HL-60 (cell line): ENCODE measurements at regions not wholly inside any gene's neighbourhood (a gene's known extent, or its start where the extent isn't known, plus 50 kb on each side); places are given as distances from the start of the nearest gene placed in this dataset.

Source experiments
- GABPA ChIP-seq: IDR thresholded peaks from 2 replicates; pipeline ENCODE4 v1.6.1; 2012; ENCODE audit warnings: low read depth
- POLR2AphosphoS5 ChIP-seq: IDR thresholded peaks from 2 replicates; pipeline ENCODE4 v1.6.1; 2012; ENCODE audit warnings: low read depth
- SPI1 ChIP-seq: IDR thresholded peaks from 2 replicates; pipeline ENCODE4 v1.6.1; 2012; ENCODE audit warnings: low read depth, mild to moderate bottlenecking, borderline replicate concordance
- TF ChIP-seq, protein P1 (sequence below): IDR thresholded peaks from one replicate; pipeline ENCODE4 v1.5.1; 2011; ENCODE audit warnings: low read length, control low read depth, inconsistent platforms; ENCODE audit not compliant: insufficient read depth
- TF ChIP-seq, protein P2 (sequence below): IDR thresholded peaks from 2 replicates; pipeline ENCODE4 v1.6.1; 2012; ENCODE audit warnings: low read depth; ENCODE audit not compliant: insufficient replicate concordance

DNA sequence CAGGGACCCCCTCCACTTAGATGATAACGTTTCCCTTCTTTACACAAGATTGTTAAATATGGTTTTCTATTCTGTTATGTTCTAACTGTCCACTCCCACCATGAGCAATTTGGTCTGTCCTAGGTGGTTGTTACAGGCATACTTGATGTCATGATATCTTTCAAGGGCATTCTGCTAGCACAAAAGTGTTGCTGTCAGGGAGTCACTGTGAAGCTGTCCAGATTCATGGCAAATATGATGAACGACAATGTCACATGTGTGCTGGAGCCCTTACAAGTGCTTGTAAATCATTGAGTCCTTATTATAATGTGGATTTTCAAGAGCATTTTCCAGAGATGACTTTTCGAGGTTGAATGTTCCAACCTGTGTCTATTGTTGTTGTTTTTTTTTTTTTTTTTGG lies 1250.7 kb upstream of the PRKX start:
- TF ChIP-seq, protein P1, sequence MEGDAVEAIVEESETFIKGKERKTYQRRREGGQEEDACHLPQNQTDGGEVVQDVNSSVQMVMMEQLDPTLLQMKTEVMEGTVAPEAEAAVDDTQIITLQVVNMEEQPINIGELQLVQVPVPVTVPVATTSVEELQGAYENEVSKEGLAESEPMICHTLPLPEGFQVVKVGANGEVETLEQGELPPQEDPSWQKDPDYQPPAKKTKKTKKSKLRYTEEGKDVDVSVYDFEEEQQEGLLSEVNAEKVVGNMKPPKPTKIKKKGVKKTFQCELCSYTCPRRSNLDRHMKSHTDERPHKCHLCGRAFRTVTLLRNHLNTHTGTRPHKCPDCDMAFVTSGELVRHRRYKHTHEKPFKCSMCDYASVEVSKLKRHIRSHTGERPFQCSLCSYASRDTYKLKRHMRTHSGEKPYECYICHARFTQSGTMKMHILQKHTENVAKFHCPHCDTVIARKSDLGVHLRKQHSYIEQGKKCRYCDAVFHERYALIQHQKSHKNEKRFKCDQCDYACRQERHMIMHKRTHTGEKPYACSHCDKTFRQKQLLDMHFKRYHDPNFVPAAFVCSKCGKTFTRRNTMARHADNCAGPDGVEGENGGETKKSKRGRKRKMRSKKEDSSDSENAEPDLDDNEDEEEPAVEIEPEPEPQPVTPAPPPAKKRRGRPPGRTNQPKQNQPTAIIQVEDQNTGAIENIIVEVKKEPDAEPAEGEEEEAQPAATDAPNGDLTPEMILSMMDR: no peak
- TF ChIP-seq, protein P2, sequence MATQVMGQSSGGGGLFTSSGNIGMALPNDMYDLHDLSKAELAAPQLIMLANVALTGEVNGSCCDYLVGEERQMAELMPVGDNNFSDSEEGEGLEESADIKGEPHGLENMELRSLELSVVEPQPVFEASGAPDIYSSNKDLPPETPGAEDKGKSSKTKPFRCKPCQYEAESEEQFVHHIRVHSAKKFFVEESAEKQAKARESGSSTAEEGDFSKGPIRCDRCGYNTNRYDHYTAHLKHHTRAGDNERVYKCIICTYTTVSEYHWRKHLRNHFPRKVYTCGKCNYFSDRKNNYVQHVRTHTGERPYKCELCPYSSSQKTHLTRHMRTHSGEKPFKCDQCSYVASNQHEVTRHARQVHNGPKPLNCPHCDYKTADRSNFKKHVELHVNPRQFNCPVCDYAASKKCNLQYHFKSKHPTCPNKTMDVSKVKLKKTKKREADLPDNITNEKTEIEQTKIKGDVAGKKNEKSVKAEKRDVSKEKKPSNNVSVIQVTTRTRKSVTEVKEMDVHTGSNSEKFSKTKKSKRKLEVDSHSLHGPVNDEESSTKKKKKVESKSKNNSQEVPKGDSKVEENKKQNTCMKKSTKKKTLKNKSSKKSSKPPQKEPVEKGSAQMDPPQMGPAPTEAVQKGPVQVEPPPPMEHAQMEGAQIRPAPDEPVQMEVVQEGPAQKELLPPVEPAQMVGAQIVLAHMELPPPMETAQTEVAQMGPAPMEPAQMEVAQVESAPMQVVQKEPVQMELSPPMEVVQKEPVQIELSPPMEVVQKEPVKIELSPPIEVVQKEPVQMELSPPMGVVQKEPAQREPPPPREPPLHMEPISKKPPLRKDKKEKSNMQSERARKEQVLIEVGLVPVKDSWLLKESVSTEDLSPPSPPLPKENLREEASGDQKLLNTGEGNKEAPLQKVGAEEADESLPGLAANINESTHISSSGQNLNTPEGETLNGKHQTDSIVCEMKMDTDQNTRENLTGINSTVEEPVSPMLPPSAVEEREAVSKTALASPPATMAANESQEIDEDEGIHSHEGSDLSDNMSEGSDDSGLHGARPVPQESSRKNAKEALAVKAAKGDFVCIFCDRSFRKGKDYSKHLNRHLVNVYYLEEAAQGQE: no peak
- TF ChIP-seq POLR2AphosphoS5 (no peak), SPI1 (no peak), GABPA (no peak)
